Immature natural killer cell (primary cell): ENCODE measurements at regions not wholly inside any gene's neighbourhood (a gene's known extent, or its start where the extent isn't known, plus 50 kb on each side); places are given as distances from the start of the nearest gene placed in this dataset.
"Not testable (repeated sequence)": the region's sequence is repeated elsewhere in the genome, so short reads cannot be mapped to it uniquely, and the experiment has no call there.

Experiments
- DNase-seq, 3 donors: peaks; one replicate each; pipeline ENCODE4 v3.0.0; 2022; ENCODE audit warnings: mixed read lengths in 1 of 3
- H3K27ac Mint-ChIP-seq, 6 donors: one replicate each; pipeline ENCODE4 v1.8.0; 2020; ENCODE audit warnings: mixed read lengths in 6 of 6, mild to moderate bottlenecking in 5 of 6, inconsistent platforms in 4 of 6, moderate library complexity in 3 of 6
- H3K27me3 Mint-ChIP-seq, 3 donors: one replicate each; pipeline ENCODE4 v1.8.0; 2020 to 2021; ENCODE audit warnings: low read depth in 3 of 3, mild to moderate bottlenecking in 3 of 3, mixed read lengths in 3 of 3, moderate library complexity in 3 of 3, inconsistent platforms in 1 of 3
- H3K36me3 Mint-ChIP-seq, 3 donors: one replicate each; pipeline ENCODE4 v1.8.0; 2020; ENCODE audit warnings: mixed read lengths in 3 of 3, inconsistent platforms in 2 of 3, mild to moderate bottlenecking in 2 of 3
- H3K4me1 Mint-ChIP-seq, 2 donors: one replicate each; pipeline ENCODE4 v1.8.0; 2020; ENCODE audit warnings: inconsistent platforms in 2 of 2, mild to moderate bottlenecking in 2 of 2, mixed read lengths in 2 of 2, moderate library complexity in 1 of 2
- H3K4me3 Mint-ChIP-seq, 5 donors: one replicate each; pipeline ENCODE4 v1.8.0; 2020; ENCODE audit warnings: mild to moderate bottlenecking in 5 of 5, mixed read lengths in 5 of 5, inconsistent platforms in 3 of 5, moderate library complexity in 3 of 5
- H3K9me3 Mint-ChIP-seq, 6 donors: one replicate each; pipeline ENCODE4 v1.8.0; 2020; ENCODE audit warnings: mild to moderate bottlenecking in 6 of 6, mixed read lengths in 6 of 6, inconsistent platforms in 4 of 6, moderate library complexity in 3 of 6

DNA sequence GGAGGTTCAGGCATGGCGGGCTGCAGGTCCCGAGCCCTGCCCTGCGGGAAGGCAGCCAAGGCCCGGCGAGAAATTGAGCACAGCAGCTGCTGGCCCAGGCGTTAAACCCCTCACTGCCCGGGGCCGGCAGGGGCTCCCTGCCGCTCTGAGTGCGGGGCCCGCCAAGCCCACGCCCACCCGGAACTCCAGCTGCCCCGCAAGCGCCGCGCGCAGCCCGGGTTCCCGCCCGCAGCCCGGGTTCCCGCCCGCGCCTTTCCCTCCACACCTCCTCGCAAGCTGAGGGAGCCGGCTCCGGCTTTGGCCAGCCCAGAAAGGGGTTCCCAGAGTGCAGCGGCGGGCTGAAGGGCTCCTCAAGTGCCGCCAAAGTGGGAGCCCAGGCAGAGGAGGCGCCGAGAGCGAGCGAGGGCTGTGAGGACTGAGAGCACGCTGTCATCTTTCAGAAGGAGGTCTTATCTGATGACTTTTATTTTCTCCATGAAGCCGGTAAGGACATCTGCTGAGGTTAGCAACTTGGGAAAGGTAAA is 439.6 kb upstream of the ANO5 start:
- peak overlapping the region in 3 of 5 donors; percentile 66 to 78 (median 67) for H3K4me3 Mint-ChIP-seq

DNA sequence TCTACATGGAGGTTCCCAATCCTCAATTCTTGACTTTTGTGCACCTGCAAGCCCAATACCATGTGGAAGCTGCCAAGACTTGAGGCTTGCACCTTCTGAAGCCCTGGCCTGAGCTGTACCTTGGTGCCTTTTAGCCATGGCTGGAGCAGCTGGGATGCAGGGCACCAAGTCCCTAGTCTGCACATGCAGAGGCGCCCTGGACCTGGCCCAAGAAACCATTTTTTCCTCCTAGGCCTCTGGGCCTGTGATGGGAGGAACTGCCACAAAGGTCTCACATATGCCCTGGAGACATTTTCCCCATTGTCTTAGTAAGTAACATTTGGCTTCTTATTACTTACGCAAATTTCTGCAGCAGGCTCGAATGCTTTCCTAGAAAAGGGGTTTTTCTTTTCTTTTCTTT is 431.9 kb upstream of the ANO5 start:
- no peak for DNase-seq
- Mint-ChIP-seq H3K4me3 (no peak overlapping the region), H3K36me3 (peaks cover 0 to 3% (median 0%) of the 10 kb centered on the region in 3 donors), H3K27me3 (no peaks in the 10 kb centered on the region), H3K27ac (no peak overlapping the region), H3K4me1 (no peaks in the 10 kb centered on the region), H3K9me3 (peaks cover 16 to 62% (median 33%) of the 10 kb centered on the region in 6 donors)

More for the DNA sequence above, 439.6 kb upstream of the ANO5 start:
- not testable (repeated sequence) for H3K36me3 Mint-ChIP-seq, DNase-seq, H3K4me1 Mint-ChIP-seq, H3K27me3 Mint-ChIP-seq
- Mint-ChIP-seq H3K9me3 (peaks cover 15 to 63% (median 29%) of the 10 kb centered on the region in 6 donors), H3K27ac (peak overlapping the region in 1 of 6 donors; percentile 47)

DNA sequence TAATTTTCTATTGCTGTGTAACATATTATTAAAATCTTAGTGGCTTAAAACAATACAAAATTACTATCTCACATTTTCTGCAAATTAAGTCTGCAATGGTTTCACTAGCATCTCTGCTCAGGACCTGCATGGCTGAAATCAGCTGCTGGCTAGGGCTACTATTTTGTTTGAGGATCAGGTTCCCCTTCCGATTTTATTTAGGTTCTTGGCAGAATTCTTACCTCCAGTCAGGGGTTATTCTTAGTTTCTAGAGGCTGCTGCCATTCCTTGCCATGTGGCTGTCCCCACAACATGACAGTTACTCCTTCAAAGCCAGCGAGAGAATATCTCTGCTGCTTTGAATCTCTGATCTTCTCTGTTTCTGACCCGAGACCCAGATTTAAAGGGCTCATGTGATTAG is 424.5 kb upstream of the ANO5 start:
- H3K4me1 Mint-ChIP-seq = no peaks in the 10 kb centered on the region

DNA sequence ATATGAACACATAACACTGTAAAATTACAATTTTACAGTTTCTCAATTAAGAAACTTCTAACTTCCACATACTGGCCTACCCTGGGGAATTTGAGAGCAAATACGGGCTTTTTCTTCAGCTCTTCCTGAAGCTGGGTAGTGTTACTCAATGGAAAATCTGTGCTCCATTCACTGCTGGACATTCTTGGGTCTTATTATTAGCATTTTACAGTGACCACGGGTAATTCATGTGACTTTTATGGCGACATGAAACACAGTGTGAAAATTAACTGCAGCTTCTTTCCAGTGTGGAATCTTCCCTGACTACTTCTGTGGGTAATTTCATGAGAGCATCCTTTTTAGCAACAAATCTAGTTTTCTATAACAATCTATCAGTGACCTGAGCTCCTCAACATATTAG is 423.7 kb upstream of the ANO5 start:
- Mint-ChIP-seq H3K9me3 (peaks cover 4 to 18% (median 11%) of the 10 kb centered on the region in 6 donors), H3K4me1 (no peaks in the 10 kb centered on the region), H3K27ac (no peak overlapping the region), H3K36me3 (no peaks in the 10 kb centered on the region), H3K4me3 (no peak overlapping the region), H3K27me3 (peaks cover 0 to 3% (median 0%) of the 10 kb centered on the region in 3 donors)
- DNase-seq = no peak

More for the DNA sequence above, 424.5 kb upstream of the ANO5 start:
- no peak overlapping the region for H3K27ac Mint-ChIP-seq
- DNase-seq = no peak
- H3K9me3 Mint-ChIP-seq = peaks cover 2 to 20% (median 11%) of the 10 kb centered on the region in 6 donors
- no peaks in the 10 kb centered on the region for H3K36me3 Mint-ChIP-seq
- peaks cover 0 to 3% (median 0%) of the 10 kb centered on the region in 3 donors for H3K27me3 Mint-ChIP-seq
- H3K4me3 Mint-ChIP-seq = no peak overlapping the region

DNA sequence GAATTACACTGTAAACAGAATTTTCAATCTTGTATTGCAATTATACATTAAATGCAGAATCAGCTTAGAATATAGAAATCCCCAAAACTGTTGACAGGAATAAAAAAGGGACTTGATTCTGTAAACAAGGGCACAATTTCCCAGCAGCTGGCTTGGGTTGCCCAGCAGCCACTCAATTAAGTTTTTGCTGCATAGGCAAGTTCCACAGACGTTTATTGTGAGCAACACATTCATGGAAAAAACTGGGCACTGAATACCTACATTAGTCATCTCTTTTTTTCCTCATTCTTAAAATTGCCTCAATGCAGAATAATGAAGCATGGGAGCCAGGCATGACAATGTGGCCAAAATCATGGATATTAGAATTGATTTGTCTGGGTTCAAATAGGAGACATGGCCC is 421.8 kb upstream of the ANO5 start:
- H3K36me3 Mint-ChIP-seq = no peaks in the 10 kb centered on the region
- no peaks in the 10 kb centered on the region for H3K4me1 Mint-ChIP-seq
- no peak overlapping the region for H3K27ac Mint-ChIP-seq
- no peak for DNase-seq
- H3K9me3 Mint-ChIP-seq = peaks cover 4 to 26% (median 18%) of the 10 kb centered on the region in 6 donors
- peaks cover 0 to 3% (median 0%) of the 10 kb centered on the region in 3 donors for H3K27me3 Mint-ChIP-seq
- H3K4me3 Mint-ChIP-seq = no peak overlapping the region

DNA sequence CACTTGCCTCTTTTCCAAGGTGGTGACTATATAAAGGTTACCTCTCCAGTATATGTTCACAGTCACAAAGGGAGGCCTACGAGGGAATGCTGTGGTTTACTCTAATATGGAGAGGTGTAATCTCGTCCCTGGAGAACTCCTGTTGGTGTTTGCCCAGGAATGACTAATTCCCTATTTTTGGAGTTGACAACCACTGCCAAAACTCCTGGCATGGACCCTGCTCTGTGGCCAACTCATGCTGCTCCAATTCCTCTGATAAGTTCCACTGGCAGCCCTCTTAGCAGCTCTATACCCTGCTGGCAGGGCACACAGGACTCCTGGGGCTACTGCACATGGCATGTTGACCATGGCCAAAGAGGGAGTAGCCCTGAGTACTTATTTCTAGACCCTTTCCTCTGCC is 418.7 kb upstream of the ANO5 start:
- Mint-ChIP-seq H3K27ac (no peak overlapping the region), H3K36me3 (peaks cover 0 to 9% (median 0%) of the 10 kb centered on the region in 3 donors), H3K4me3 (no peak overlapping the region), H3K27me3 (peaks cover 0 to 2% (median 0%) of the 10 kb centered on the region in 3 donors), H3K4me1 (no peaks in the 10 kb centered on the region), H3K9me3 (peaks cover 6 to 38% (median 17%) of the 10 kb centered on the region in 6 donors)
- DNase-seq = no peak

DNA sequence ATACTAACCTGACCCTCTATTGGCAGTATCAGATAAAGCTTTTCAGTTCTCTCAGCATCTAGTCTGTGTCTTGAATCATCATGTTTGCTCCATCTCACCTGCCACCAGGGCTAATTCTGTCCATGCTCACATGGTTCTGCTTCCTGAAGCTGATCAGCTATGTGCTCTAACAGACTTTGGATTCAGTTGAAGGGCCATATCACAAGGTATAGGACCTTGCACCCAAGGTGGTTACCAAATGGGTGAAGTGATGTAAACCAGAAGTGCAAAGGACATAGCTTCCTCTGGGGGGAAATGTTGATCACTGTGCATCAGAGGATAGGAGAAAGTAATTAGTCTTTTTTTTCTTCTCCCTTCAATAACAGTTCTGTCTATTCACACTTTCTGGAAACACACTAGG is 417.0 kb upstream of the ANO5 start:
- peaks cover 0 to 9% (median 0%) of the 10 kb centered on the region in 3 donors for H3K36me3 Mint-ChIP-seq

DNA sequence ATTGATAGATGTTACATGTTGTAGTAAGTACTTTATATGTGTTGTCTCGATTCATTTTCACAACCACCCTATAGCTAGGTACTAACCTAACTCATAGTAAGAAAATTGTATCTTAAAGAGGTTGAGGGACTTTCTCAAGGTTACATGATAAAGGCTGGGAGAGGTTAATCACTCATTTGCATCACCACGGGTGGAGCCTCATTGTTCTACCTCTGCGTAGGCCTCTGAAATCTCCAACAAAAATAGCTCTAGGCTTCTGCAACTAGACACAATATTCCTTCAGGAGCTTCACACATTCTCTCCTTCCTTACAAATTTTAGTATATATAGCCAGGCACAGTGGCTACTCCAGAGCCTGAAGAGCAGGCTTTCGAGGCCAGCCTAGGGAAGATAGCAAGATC is 408.9 kb upstream of the ANO5 start:
- no peaks in the 10 kb centered on the region for H3K27me3 Mint-ChIP-seq
- no peaks in the 10 kb centered on the region for H3K4me1 Mint-ChIP-seq

More for the DNA sequence above, 417.0 kb upstream of the ANO5 start:
- Mint-ChIP-seq H3K4me3 (no peak overlapping the region), H3K27me3 (no peaks in the 10 kb centered on the region), H3K27ac (no peak overlapping the region), H3K9me3 (peaks cover 6 to 32% (median 15%) of the 10 kb centered on the region in 6 donors), H3K4me1 (no peaks in the 10 kb centered on the region)
- DNase-seq = no peak

DNA sequence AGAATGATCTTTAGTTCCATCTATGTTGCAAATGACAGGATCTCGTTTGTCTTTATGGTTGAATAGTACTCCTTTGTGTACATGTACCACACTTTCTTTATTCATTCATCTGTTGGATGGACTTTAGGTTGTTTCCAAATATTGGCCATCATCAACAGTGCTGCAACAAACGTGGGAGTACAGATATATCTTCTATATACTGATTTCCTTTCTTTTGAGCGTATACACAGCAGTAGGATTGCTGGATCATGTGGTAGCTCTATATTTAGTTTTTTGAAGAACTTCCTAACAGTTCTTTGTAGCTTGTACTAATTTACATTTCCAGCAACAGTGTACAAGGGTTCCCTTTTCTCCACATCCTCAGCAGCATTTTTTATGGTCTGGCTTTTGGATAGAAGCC is 407.5 kb upstream of the ANO5 start:
- Mint-ChIP-seq H3K4me1 (no peaks in the 10 kb centered on the region), H3K27me3 (no peaks in the 10 kb centered on the region), H3K9me3 (peaks cover 8 to 39% (median 26%) of the 10 kb centered on the region in 6 donors), H3K36me3 (peaks cover 0 to 5% (median 0%) of the 10 kb centered on the region in 3 donors), H3K4me3 (no peak overlapping the region), H3K27ac (no peak overlapping the region)
- no peak for DNase-seq

More for the DNA sequence above, 408.9 kb upstream of the ANO5 start:
- no peak for DNase-seq
- Mint-ChIP-seq H3K9me3 (peaks cover 4 to 31% (median 23%) of the 10 kb centered on the region in 6 donors), H3K4me3 (no peak overlapping the region), H3K36me3 (peaks cover 0 to 5% (median 0%) of the 10 kb centered on the region in 3 donors), H3K27ac (no peak overlapping the region)

DNA sequence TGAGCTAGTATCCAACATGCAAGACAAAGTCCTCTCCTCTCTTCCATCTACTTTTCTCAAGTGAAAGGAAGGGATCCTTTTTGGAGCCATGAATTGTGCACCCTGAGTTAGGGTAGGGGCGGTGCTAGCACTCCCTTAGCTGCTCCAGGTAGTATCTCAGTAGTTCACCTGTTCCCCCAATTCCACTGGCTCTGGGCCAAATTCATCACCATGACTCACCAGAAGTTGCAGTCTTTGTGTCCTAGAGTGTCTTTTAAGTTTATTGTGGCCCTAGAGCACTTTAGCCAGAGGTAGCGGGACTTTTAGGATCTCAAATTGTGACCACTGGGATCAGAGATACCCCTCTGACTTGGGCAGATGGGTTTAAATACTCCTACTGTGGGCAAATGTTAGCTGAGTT is 398.6 kb upstream of the ANO5 start:
- no peak for DNase-seq
- Mint-ChIP-seq H3K27me3 (no peaks in the 10 kb centered on the region), H3K27ac (no peak overlapping the region), H3K4me3 (no peak overlapping the region), H3K36me3 (peaks cover 0 to 4% (median 0%) of the 10 kb centered on the region in 3 donors), H3K4me1 (no peaks in the 10 kb centered on the region), H3K9me3 (peaks cover 9 to 70% (median 23%) of the 10 kb centered on the region in 6 donors)

DNA sequence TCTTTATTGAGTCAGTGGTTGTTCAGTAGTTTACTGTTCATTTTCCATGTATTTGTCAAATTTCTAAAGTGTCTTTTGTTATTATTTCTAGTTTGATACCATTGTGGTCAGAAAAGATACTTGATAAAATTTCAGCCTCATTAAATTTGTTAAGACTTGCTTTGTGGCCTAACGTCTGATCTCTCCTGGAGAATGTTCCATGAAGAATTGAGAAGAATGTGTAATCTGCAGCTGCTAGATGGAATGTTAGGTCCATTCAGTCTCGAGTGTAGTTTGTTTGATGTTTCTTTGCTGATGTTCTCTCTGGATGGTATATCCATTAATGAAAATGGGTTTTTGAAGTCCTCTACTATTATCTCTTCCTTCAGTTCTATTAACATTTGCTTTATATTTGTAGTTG is 394.7 kb upstream of the ANO5 start:
- no peak for DNase-seq
- Mint-ChIP-seq H3K4me1 (no peaks in the 10 kb centered on the region), H3K9me3 (peaks cover 6 to 65% (median 27%) of the 10 kb centered on the region in 6 donors), H3K36me3 (peaks cover 0 to 4% (median 0%) of the 10 kb centered on the region in 3 donors), H3K27ac (no peak overlapping the region), H3K27me3 (no peaks in the 10 kb centered on the region), H3K4me3 (no peak overlapping the region)

DNA sequence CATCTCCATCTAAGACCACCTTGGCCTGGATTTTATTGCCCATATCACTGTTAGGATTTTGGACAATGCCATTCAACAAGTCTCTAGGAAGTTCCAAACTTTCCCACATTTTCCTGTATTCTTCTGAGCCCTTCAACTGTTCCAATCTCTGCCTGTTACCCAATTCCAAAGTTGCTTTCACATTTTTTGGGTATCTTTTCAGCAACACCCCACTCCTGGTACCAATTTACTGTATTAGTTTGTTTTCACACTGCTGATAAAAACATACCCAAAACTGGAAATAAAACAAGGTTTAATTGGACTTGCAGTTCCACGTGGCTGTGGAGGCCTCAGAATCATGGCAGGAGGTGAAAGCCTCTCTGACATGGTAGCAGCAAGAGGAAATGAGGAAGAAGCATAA is 388.4 kb upstream of the ANO5 start:
- DNase-seq, H3K27ac Mint-ChIP-seq, H3K4me1 Mint-ChIP-seq, H3K4me3 Mint-ChIP-seq, H3K36me3 Mint-ChIP-seq, H3K27me3 Mint-ChIP-seq: not testable (repeated sequence)
- peaks cover 5 to 35% (median 26%) of the 10 kb centered on the region in 6 donors for H3K9me3 Mint-ChIP-seq

DNA sequence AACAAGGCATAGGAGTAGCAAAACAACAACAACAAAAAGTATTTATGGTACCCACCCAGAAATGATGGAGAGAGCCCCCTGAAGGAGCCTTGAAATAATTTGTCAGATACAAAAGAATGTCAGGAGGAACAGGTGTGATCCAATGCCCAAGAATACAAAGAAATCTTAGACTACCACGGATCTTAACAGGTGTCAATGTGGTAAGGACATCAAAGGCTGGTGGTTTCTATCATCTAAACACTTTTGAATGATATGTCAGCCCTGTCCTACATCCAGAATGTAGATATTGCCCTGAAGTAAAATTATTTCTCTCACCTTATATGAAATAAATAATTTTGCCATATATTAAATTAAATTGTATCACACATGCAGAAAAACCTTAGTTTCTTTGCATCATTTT is 386.4 kb upstream of the ANO5 start:
- H3K9me3 Mint-ChIP-seq = peaks cover 9 to 48% (median 33%) of the 10 kb centered on the region in 6 donors
- H3K27me3 Mint-ChIP-seq = peaks cover 0 to 2% (median 0%) of the 10 kb centered on the region in 3 donors
- no peaks in the 10 kb centered on the region for H3K4me1 Mint-ChIP-seq
- H3K36me3 Mint-ChIP-seq = peaks cover 0 to 5% (median 0%) of the 10 kb centered on the region in 3 donors
- DNase-seq = no peak
- H3K4me3 Mint-ChIP-seq = no peak overlapping the region
- no peak overlapping the region for H3K27ac Mint-ChIP-seq

DNA sequence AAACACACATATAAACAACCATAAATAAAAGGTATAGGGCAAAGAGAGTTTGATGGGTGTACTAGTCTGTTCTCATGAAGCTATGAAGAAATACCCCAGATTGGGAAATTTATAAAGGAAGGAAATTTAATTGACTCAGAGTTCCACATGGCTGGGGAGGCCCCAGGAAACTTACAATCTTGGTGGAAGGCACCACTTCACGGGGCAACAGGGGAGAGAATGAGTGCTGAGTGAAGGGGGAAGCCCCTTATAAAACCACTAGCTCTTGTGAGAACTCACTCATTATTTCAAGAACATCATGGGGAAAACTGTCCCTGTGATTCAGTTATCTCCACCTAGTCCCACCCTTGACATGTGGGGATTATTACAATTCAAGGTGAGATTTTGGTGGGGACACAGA is 385.9 kb upstream of the ANO5 start:
- H3K36me3 Mint-ChIP-seq = peaks cover 0 to 5% (median 0%) of the 10 kb centered on the region in 3 donors
- no peak overlapping the region for H3K4me3 Mint-ChIP-seq
- peaks cover 10 to 49% (median 32%) of the 10 kb centered on the region in 6 donors for H3K9me3 Mint-ChIP-seq
- no peak for DNase-seq
- H3K27me3 Mint-ChIP-seq = peaks cover 0 to 2% (median 0%) of the 10 kb centered on the region in 3 donors
- H3K27ac Mint-ChIP-seq = no peak overlapping the region
- no peaks in the 10 kb centered on the region for H3K4me1 Mint-ChIP-seq

DNA sequence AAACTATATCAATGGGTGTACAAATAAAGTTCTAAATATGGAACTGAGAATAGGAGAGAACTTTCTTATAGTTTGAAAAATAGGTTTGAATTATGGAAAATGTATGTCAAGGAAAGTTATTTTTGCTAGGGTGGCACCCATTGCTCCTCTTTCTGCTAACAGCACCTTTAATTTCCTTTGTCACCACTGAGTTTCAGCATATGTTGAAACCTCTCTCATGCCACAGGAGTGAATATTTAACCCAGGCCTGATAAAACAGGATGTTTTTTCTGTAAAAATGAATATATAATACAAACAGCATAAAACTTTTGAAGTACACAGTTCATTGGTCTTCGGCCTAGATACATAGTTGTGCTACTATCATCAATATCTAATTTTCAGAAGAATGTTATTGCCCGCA is 385.5 kb upstream of the ANO5 start:
- peaks cover 0 to 5% (median 0%) of the 10 kb centered on the region in 3 donors for H3K36me3 Mint-ChIP-seq
- peaks cover 0 to 2% (median 0%) of the 10 kb centered on the region in 3 donors for H3K27me3 Mint-ChIP-seq
- no peak for DNase-seq
- H3K4me3 Mint-ChIP-seq = no peak overlapping the region
- H3K4me1 Mint-ChIP-seq = no peaks in the 10 kb centered on the region
- no peak overlapping the region for H3K27ac Mint-ChIP-seq
- H3K9me3 Mint-ChIP-seq = peaks cover 10 to 49% (median 31%) of the 10 kb centered on the region in 6 donors
